Liver (tissue), 8 donors: ENCODE measurements at regions not wholly inside any gene's neighbourhood (a gene's known extent, or its start where the extent isn't known, plus 50 kb on each side); places are given as distances from the start of the nearest gene placed in this dataset.

Experiments
- DNase-seq: peaks from one replicate; pipeline ENCODE4 v3.0.0-alpha.2; 2017; ENCODE audit warnings: low spot score
- H3K27ac ChIP-seq, 2 donors: one replicate each; pipeline ENCODE4 v1.7.0; 2013; ENCODE audit warnings: inconsistent platforms in 2 of 2, low read length in 2 of 2, control low read depth in 1 of 2, low read depth in 1 of 2, mild to moderate bottlenecking in 1 of 2
- H3K27me3 ChIP-seq, 4 donors: one replicate each; pipeline versions ENCODE4 v1.6.1 to v1.7.0; 2013; ENCODE audit warnings: low read length in 3 of 4, inconsistent platforms in 1 of 4, mild to moderate bottlenecking in 1 of 4, moderate library complexity in 1 of 4; ENCODE audit not compliant: control insufficient read depth in 4 of 4, insufficient read depth in 4 of 4
- H3K36me3 ChIP-seq, 4 donors: one replicate each; pipeline versions ENCODE4 v1.6.1 to v1.7.0; 2013; ENCODE audit warnings: low read length in 3 of 4, mild to moderate bottlenecking in 3 of 4, low read depth in 1 of 4, moderate library complexity in 1 of 4; ENCODE audit not compliant: control insufficient read depth in 4 of 4, insufficient read depth in 3 of 4
- H3K4me1 ChIP-seq, 4 donors: one replicate each; pipeline versions ENCODE4 v1.6.1 to v1.7.0; 2013; ENCODE audit warnings: low read length in 3 of 4, mild to moderate bottlenecking in 3 of 4, moderate library complexity in 1 of 4; ENCODE audit not compliant: control insufficient read depth in 4 of 4, insufficient read depth in 4 of 4
- H3K4me3 ChIP-seq, 3 donors: one replicate each; pipeline versions ENCODE4 v1.6.1 to v1.7.0; 2013; ENCODE audit warnings: low read length in 3 of 3, control low read depth in 1 of 3, low read depth in 1 of 3, mild to moderate bottlenecking in 1 of 3
- H3K9ac ChIP-seq, 2 donors: one replicate each; pipeline ENCODE4 v1.7.0; 2013; ENCODE audit warnings: low read length in 2 of 2, mild to moderate bottlenecking in 2 of 2, moderate library complexity in 2 of 2, control low read depth in 1 of 2, low read depth in 1 of 2
- H3K9me3 ChIP-seq, 4 donors: one replicate each; pipeline versions ENCODE4 v1.6.1 to v1.7.0; 2013; ENCODE audit warnings: low read length in 3 of 4; ENCODE audit not compliant: control insufficient read depth in 4 of 4
- EGR1 ChIP-seq, 2 donors: IDR thresholded peaks; 2 replicates each; pipeline ENCODE4 v1.6.1; 2016 to 2018; ENCODE audit warnings: antibody characterized with exemption in 2 of 2, low read depth in 2 of 2
- FOXA1 ChIP-seq: IDR thresholded peaks from 2 replicates; pipeline ENCODE4 v1.6.1; 2016; ENCODE audit warnings: antibody characterized with exemption
- FOXA2 ChIP-seq: IDR thresholded peaks from 2 replicates; pipeline ENCODE4 v1.6.1; 2016; ENCODE audit warnings: antibody characterized with exemption
- GABPA ChIP-seq, 2 donors: IDR thresholded peaks in 1 of 2; conservative IDR thresholded peaks in 1 of 2; 2 replicates each; pipeline ENCODE4 v1.6.1; 2016; ENCODE audit warnings: antibody characterized with exemption in 2 of 2, mild to moderate bottlenecking in 1 of 2, moderate library complexity in 1 of 2
- HNF4A ChIP-seq, 2 donors: conservative IDR thresholded peaks; 2 replicates each; pipeline ENCODE4 v1.6.1; 2016; ENCODE audit warnings: antibody characterized with exemption in 2 of 2, mild to moderate bottlenecking in 2 of 2
- HNF4G ChIP-seq: IDR thresholded peaks from 2 replicates; pipeline ENCODE4 v1.6.1; 2016; ENCODE audit warnings: antibody characterized with exemption
- JUND ChIP-seq, 2 donors: IDR thresholded peaks; 2 replicates each; pipeline ENCODE4 v1.6.1; 2016; ENCODE audit warnings: antibody characterized with exemption in 2 of 2
- NR2F2 ChIP-seq: IDR thresholded peaks from 2 replicates; pipeline ENCODE4 v1.6.1; 2016; ENCODE audit warnings: antibody characterized with exemption
- RXRA ChIP-seq, 2 donors: IDR thresholded peaks; 2 replicates each; pipeline ENCODE4 v1.6.1; 2017 to 2018; ENCODE audit warnings: antibody characterized with exemption in 2 of 2, mild to moderate bottlenecking in 1 of 2
- SP1 ChIP-seq: IDR thresholded peaks from 2 replicates; pipeline ENCODE4 v1.6.1; 2018; ENCODE audit warnings: antibody characterized with exemption, mild to moderate bottlenecking
- TAF1 ChIP-seq: conservative IDR thresholded peaks from 2 replicates; pipeline ENCODE4 v1.6.1; 2016; ENCODE audit warnings: antibody characterized with exemption, mild to moderate bottlenecking
- YY1 ChIP-seq: IDR thresholded peaks from 2 replicates; pipeline ENCODE4 v1.6.1; 2016; ENCODE audit warnings: antibody characterized with exemption, mild to moderate bottlenecking
- WGBS: extraction: QIAGEN DNeasy Blood & Tissue Kit; methylation state at CpG from one replicate; pipeline ENCODE4 v1.1.7; 2013; 5-methylcytosine and 5-hydroxymethylcytosine counted together
- TF ChIP-seq, protein P1 (sequence below): IDR thresholded peaks from 2 replicates; pipeline ENCODE4 v1.6.1; 2016; ENCODE audit warnings: antibody characterized with exemption
- TF ChIP-seq, protein P2 (sequence below): IDR thresholded peaks from 2 replicates; pipeline ENCODE4 v1.6.1; 2016; ENCODE audit warnings: antibody characterized with exemption
- TF ChIP-seq, protein P3 (sequence below): fragments of 150-350 bp; IDR thresholded peaks from 2 replicates; pipeline ENCODE4 v1.5.1; 2017; ENCODE audit warnings: improper control_type of control experiment, low read depth, low read length; ENCODE audit not compliant: missing input control
- TF ChIP-seq, protein P4 (sequence below): IDR thresholded peaks from 2 replicates; pipeline ENCODE4 v1.6.1; 2016; ENCODE audit warnings: antibody characterized with exemption
- donor health status: healthy.
- donor health status: healthy.
- donor health status: healthy.
- donor health status: healthy.
- donor health status: healthy.

DNA sequence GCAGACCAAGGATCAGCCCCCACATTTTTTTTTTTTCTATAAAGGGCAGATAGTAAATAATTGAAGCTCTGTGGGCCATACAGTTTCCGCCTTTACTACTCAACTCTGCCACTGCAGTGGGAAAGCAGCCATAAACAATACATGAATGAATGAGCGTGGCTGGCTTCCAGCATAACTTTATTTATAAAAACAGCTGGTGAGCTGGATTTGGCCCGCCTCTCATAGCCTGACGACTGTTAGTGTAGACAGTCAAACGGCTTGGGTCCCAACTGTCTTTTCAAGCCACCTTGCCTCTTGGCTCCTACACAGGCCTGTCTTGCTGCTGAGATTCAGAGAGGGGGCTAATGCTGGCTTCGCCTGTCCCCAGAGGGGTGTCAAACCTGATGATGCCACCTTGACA is 169.8 kb upstream of the GPR26 start:
- H3K9ac ChIP-seq: no peak overlapping the region
- TF ChIP-seq, protein P1, sequence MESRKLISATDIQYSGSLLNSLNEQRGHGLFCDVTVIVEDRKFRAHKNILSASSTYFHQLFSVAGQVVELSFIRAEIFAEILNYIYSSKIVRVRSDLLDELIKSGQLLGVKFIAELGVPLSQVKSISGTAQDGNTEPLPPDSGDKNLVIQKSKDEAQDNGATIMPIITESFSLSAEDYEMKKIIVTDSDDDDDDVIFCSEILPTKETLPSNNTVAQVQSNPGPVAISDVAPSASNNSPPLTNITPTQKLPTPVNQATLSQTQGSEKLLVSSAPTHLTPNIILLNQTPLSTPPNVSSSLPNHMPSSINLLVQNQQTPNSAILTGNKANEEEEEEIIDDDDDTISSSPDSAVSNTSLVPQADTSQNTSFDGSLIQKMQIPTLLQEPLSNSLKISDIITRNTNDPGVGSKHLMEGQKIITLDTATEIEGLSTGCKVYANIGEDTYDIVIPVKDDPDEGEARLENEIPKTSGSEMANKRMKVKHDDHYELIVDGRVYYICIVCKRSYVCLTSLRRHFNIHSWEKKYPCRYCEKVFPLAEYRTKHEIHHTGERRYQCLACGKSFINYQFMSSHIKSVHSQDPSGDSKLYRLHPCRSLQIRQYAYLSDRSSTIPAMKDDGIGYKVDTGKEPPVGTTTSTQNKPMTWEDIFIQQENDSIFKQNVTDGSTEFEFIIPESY: no peak
- TF ChIP-seq HNF4A (conservative IDR thresholded peaks at IDR 0.05): no peak
- TF ChIP-seq, protein P2, sequence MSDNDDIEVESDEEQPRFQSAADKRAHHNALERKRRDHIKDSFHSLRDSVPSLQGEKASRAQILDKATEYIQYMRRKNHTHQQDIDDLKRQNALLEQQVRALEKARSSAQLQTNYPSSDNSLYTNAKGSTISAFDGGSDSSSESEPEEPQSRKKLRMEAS: no peak
- TF ChIP-seq FOXA1: no peak
- no peak for TF ChIP-seq TAF1
- no peak for TF ChIP-seq YY1
- no peak for TF ChIP-seq HNF4G
- no peak for TF ChIP-seq EGR1 (IDR thresholded peaks at IDR 0.05; ENCODE audit: low read depth in 2 of 2)
- TF ChIP-seq, protein P3, sequence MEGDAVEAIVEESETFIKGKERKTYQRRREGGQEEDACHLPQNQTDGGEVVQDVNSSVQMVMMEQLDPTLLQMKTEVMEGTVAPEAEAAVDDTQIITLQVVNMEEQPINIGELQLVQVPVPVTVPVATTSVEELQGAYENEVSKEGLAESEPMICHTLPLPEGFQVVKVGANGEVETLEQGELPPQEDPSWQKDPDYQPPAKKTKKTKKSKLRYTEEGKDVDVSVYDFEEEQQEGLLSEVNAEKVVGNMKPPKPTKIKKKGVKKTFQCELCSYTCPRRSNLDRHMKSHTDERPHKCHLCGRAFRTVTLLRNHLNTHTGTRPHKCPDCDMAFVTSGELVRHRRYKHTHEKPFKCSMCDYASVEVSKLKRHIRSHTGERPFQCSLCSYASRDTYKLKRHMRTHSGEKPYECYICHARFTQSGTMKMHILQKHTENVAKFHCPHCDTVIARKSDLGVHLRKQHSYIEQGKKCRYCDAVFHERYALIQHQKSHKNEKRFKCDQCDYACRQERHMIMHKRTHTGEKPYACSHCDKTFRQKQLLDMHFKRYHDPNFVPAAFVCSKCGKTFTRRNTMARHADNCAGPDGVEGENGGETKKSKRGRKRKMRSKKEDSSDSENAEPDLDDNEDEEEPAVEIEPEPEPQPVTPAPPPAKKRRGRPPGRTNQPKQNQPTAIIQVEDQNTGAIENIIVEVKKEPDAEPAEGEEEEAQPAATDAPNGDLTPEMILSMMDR: no peak
- TF ChIP-seq, protein P4, sequence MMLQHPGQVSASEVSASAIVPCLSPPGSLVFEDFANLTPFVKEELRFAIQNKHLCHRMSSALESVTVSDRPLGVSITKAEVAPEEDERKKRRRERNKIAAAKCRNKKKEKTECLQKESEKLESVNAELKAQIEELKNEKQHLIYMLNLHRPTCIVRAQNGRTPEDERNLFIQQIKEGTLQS: no peak
- no peak for TF ChIP-seq SP1
- no peak for TF ChIP-seq NR2F2
- TF ChIP-seq RXRA (IDR thresholded peaks at IDR 0.05): no peak
- no peak for TF ChIP-seq JUND (IDR thresholded peaks at IDR 0.05)
- H3K4me3 ChIP-seq: no peak overlapping the region
- H3K27ac ChIP-seq: no peak overlapping the region
- H3K27me3 ChIP-seq: peaks cover 0 to 3% (median 0%) of the 10 kb centered on the region in 4 donors
- WGBS: 78% methylated on average over 6 of the region's 6 CpGs
- DNase-seq: no peak
- peaks cover 0 to 2% (median 0%) of the 10 kb centered on the region in 4 donors for H3K9me3 ChIP-seq
- no peaks in the 10 kb centered on the region for H3K4me1 ChIP-seq
- H3K36me3 ChIP-seq: no peaks in the 10 kb centered on the region

DNA sequence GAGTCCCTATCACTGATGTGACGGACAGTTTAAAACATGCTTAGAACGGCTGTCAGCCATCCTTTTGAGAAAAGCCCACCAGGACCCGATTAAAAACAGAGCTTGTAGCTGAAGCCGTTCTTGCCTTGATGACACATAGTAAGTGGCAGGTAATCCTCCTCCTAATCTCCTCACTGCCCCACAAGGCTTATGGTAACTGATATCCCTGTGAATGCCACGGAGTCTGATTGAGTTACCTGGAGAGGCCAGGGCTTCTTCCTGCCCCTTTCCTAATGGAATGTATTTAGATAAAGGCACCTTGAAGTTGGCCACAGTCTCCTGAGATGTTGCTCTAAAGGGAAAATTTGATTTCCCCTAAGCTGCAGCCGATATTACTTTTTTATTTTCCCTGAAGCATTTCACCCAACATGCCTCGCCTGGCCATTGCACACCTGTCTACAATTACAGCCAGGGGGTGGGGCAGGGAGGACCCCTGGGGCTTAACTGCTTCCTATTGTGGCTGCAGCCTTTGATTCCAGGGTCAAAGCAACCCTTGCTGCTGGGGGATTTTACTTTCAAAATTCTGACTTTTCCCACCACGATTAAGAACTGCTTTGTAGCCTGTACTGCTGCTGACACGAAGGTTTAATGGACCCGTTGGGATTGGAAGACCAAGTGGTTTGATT is 169.0 kb upstream of the GPR26 start:
- DNase-seq: no peak

More for the DNA sequence above, 169.0 kb upstream of the GPR26 start:
- H3K36me3 ChIP-seq: no peaks in the 10 kb centered on the region
- 63% methylated on average over 10 of the region's 10 CpGs for WGBS
- H3K9ac ChIP-seq: no peak overlapping the region
- no peak for TF ChIP-seq RXRA (IDR thresholded peaks at IDR 0.05)
- TF ChIP-seq FOXA1: no peak
- TF ChIP-seq JUND (IDR thresholded peaks at IDR 0.05): no peak
- TF ChIP-seq, protein P2: no peak
- TF ChIP-seq FOXA2: no peak
- TF ChIP-seq GABPA (IDR thresholded peaks at IDR 0.05 in 1 of 2, conservative IDR thresholded peaks at IDR 0.05 in 1 of 2): no peak
- TF ChIP-seq, protein P1: no peak
- no peak for TF ChIP-seq NR2F2
- H3K27me3 ChIP-seq: peaks cover 0 to 3% (median 0%) of the 10 kb centered on the region in 4 donors
- H3K4me1 ChIP-seq: no peaks in the 10 kb centered on the region
- H3K4me3 ChIP-seq: no peak overlapping the region
- no peak overlapping the region for H3K27ac ChIP-seq
- peaks cover 0 to 2% (median 0%) of the 10 kb centered on the region in 4 donors for H3K9me3 ChIP-seq
